Femur (tissue), 1 donor: ENCODE measurements at regions not wholly inside any gene's neighbourhood (a gene's known extent, or its start where the extent isn't known, plus 50 kb on each side); places are given as distances from the start of the nearest gene placed in this dataset.
"Not testable (repeated sequence)": the region's sequence is repeated elsewhere in the genome, so short reads cannot be mapped to it uniquely, and the experiment has no call there.

Source experiments
- DNase-seq: peaks from one replicate; pipeline ENCODE4 v3.0.0-alpha.2; 2017

- no peak for DNase-seq
Measured at GRCh38 chr5:57394421-57395210, 88.0 kb downstream of the ACTBL2 start.

- no peak for DNase-seq
Measured at GRCh38 chr5:57386958-57387357, 95.7 kb downstream of the ACTBL2 start.

GRCh38 chr5:57383093-57383861 lies 99.3 kb downstream of the ACTBL2 start:
- DNase-seq: no peak

- no peak for DNase-seq
Measured at GRCh38 chr5:57382655-57383054, 100.0 kb downstream of the ACTBL2 start.

GRCh38 chr5:57370376-57370775 lies 112.2 kb downstream of the ACTBL2 start:
- no peak for DNase-seq

- DNase-seq: no peak
Measured at GRCh38 chr5:57368010-57368409, 114.6 kb downstream of the ACTBL2 start.

GRCh38 chr5:57366744-57367143 lies 115.9 kb downstream of the ACTBL2 start:
- DNase-seq: no peak

GRCh38 chr5:57362951-57363350 lies 119.7 kb downstream of the ACTBL2 start:
- no peak for DNase-seq

- peak; percentile 55 for DNase-seq
Measured at GRCh38 chr5:57360871-57361270, 121.7 kb downstream of the ACTBL2 start.

- DNase-seq: no peak
Measured at GRCh38 chr5:57358796-57359592, 123.6 kb downstream of the ACTBL2 start.

- not testable (repeated sequence) for DNase-seq
Measured at GRCh38 chr5:57356850-57357249, 125.8 kb downstream of the ACTBL2 start.

GRCh38 chr5:57349214-57349613 lies 133.4 kb downstream of the ACTBL2 start:
- DNase-seq: no peak

GRCh38 chr5:57348376-57349140 lies 134.1 kb downstream of the ACTBL2 start:
- DNase-seq: no peak

- DNase-seq: no peak
Measured at GRCh38 chr5:57346328-57346727, 136.3 kb downstream of the ACTBL2 start.

GRCh38 chr5:57341380-57341979 lies 141.1 kb downstream of the ACTBL2 start:
- no peak for DNase-seq

- DNase-seq: no peak
Measured at GRCh38 chr5:57340681-57341080, 141.9 kb downstream of the ACTBL2 start.

GRCh38 chr5:57339521-57339920 lies 143.1 kb downstream of the ACTBL2 start:
- no peak for DNase-seq

GRCh38 chr5:57338868-57339340 lies 143.7 kb downstream of the ACTBL2 start:
- no peak for DNase-seq

- no peak for DNase-seq
Measured at GRCh38 chr5:57338068-57338867, 144.3 kb downstream of the ACTBL2 start.

GRCh38 chr5:57335092-57335660 lies 147.4 kb downstream of the ACTBL2 start:
- DNase-seq: no peak

GRCh38 chr5:57334475-57334874 lies 148.1 kb downstream of the ACTBL2 start:
- DNase-seq: no peak
